Kidney (tissue), 13 donors: ENCODE measurements at regions not wholly inside any gene's neighbourhood (a gene's known extent, or its start where the extent isn't known, plus 50 kb on each side); places are given as distances from the start of the nearest gene placed in this dataset.

Experiments used
- DNase-seq, 5 donors: peaks; one replicate each; pipeline ENCODE4 v3.0.0-alpha.2; 2013 to 2020
- FAIRE-seq: peaks from 2 replicates; lab custom pipeline; 2012; peaks lifted over from hg19 to GRCh38; lab: Jason Lieb, UNC
- H3K27ac ChIP-seq, 2 donors: one replicate each; pipeline ENCODE4 v1.7.0; 2013; ENCODE audit warnings: low read depth in 2 of 2, low read length in 2 of 2, inconsistent platforms in 1 of 2
- H3K27me3 ChIP-seq: one replicate; pipeline ENCODE4 v1.7.1; 2013; ENCODE audit warnings: low read length, inconsistent platforms; ENCODE audit not compliant: control insufficient read depth, insufficient read depth
- H3K36me3 ChIP-seq, 3 donors: one replicate each; pipeline versions ENCODE4 v1.7.0 to v1.7.1; 2013; ENCODE audit warnings: low read length in 3 of 3, control low read depth in 1 of 3, inconsistent platforms in 1 of 3; ENCODE audit not compliant: insufficient read depth in 3 of 3, control insufficient read depth in 2 of 3
- H3K4me1 ChIP-seq, 3 donors: one replicate each; pipeline versions ENCODE4 v1.7.0 to v1.7.1; 2013; ENCODE audit warnings: low read length in 3 of 3, inconsistent platforms in 1 of 3, low read depth in 1 of 3; ENCODE audit not compliant: control insufficient read depth in 2 of 3, insufficient read depth in 2 of 3
- H3K4me3 ChIP-seq, 3 donors: one replicate each; pipeline versions ENCODE4 v1.7.0 to v1.8.1; 2013; ENCODE audit warnings: low read length in 3 of 3, control low read depth in 1 of 3, inconsistent platforms in 1 of 3
- H3K9ac ChIP-seq, 3 donors: one replicate each; pipeline versions ENCODE4 v1.7.0 to v1.7.1; 2013; ENCODE audit warnings: low read length in 3 of 3, control low read depth in 1 of 3, inconsistent platforms in 1 of 3
- H3K9me3 ChIP-seq, 3 donors: one replicate each; pipeline versions ENCODE4 v1.7.0 to v1.7.1; 2013; ENCODE audit warnings: low read length in 3 of 3, control low read depth in 1 of 3, inconsistent platforms in 1 of 3; ENCODE audit not compliant: control insufficient read depth in 2 of 3, insufficient read depth in 1 of 3
- intact Hi-C: fragments of 100-400 bp; cut with DNase I; formaldehyde crosslinking; loops from one replicate; pipeline ENCODE4 v1.11.1; 2022
- TF ChIP-seq, protein P1 (sequence below): IDR thresholded peaks from 3 replicates; pipeline ENCODE4 v1.5.1; 2012; ENCODE audit warnings: mild to moderate bottlenecking, moderate library complexity, borderline replicate concordance; ENCODE audit not compliant: insufficient read depth; ENCODE audit errors: extremely low read depth
- donor health status: control.
- donor health status: control.
- donor health status: control.
- donor health status: control.
- donor health status: control.
- donor health status: DM: yes; HTN: yes; CAD: no.
- donor health status: Normal renal cell carcinoma (clear cell type).

DNA sequence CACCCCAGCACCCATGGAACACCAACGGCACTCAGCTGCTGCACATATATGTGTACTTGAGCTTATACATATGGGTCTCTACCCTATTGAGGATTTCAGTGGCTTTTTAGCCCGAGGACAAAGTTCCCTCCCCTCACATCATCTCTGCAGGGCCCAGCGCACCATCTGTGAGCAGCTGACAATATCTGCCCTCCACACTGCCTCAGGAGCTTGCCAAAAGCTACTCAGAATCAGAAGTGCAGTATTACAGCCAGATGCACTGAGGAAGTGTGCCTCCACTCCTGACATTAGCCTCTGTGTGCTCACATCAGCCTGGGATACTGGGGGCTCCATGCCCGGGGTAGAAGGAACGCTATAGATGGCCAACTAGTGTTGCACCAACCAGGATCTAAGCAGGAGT, 903.9 kb downstream of the UQCRFS1 start:
- H3K27me3 ChIP-seq = no peaks in the 10 kb centered on the region
- H3K9me3 ChIP-seq = no peaks in the 10 kb centered on the region
- TF ChIP-seq, protein P1, sequence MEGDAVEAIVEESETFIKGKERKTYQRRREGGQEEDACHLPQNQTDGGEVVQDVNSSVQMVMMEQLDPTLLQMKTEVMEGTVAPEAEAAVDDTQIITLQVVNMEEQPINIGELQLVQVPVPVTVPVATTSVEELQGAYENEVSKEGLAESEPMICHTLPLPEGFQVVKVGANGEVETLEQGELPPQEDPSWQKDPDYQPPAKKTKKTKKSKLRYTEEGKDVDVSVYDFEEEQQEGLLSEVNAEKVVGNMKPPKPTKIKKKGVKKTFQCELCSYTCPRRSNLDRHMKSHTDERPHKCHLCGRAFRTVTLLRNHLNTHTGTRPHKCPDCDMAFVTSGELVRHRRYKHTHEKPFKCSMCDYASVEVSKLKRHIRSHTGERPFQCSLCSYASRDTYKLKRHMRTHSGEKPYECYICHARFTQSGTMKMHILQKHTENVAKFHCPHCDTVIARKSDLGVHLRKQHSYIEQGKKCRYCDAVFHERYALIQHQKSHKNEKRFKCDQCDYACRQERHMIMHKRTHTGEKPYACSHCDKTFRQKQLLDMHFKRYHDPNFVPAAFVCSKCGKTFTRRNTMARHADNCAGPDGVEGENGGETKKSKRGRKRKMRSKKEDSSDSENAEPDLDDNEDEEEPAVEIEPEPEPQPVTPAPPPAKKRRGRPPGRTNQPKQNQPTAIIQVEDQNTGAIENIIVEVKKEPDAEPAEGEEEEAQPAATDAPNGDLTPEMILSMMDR = no peak
- no peaks in the 10 kb centered on the region for H3K36me3 ChIP-seq
- no peak for DNase-seq
- intact Hi-C loops = no loop called here
- no peak for FAIRE-seq
- H3K4me3 ChIP-seq = no peak overlapping the region
- H3K4me1 ChIP-seq = no peaks in the 10 kb centered on the region
- no peak overlapping the region for H3K9ac ChIP-seq
- H3K27ac ChIP-seq = no peak overlapping the region

DNA sequence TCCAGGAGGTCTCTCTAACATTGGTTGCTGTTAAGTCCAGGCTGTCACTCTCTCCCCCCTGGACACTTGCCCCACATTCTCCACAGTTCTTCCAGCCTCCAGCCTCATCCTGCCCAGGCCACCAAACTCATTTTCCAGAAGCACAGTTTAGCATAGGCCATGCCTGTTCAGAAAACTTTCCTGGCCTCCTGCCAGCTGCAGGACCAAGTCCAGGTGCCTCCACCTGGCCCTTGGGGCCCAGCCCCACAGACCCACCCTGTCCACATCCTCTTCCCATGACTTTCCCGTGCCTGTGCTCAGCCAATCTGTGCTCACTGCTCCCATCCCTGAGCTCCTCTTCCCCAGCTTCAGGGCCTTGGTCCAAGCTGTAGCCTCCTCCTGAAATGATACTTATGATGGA, 905.0 kb downstream of the UQCRFS1 start:
- no peak overlapping the region for H3K27ac ChIP-seq
- no peaks in the 10 kb centered on the region for H3K9me3 ChIP-seq
- FAIRE-seq = no peak
- H3K36me3 ChIP-seq = no peaks in the 10 kb centered on the region
- no peaks in the 10 kb centered on the region for H3K4me1 ChIP-seq
- TF ChIP-seq, protein P1 = no peak
- intact Hi-C loops = no loop called here
- H3K4me3 ChIP-seq = no peak overlapping the region
- H3K27me3 ChIP-seq = no peaks in the 10 kb centered on the region
- no peak overlapping the region for H3K9ac ChIP-seq
- no peak for DNase-seq

DNA sequence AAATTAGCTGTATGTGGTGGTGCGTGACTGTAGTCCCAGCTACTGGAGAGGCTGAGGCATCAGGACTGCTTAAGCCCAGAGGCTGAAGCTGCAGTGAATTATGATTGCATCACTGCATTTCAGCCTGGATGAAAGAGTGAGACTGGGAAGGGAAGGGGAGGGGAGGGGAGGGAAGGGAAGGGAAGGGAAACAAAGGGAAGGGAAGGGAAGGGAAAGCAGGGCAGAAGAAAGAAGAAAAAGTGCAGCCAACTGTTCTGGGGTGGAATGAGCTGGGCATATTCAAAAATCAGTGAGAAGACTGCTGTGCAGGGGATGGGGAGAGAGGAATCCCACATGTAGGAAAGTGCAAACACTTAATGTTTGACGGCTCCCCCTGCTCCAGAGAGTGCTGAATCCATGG, 905.5 kb downstream of the UQCRFS1 start:
- DNase-seq = no peak
- Histone ChIP-seq H3K4me3 (no peak overlapping the region), H3K27ac (no peak overlapping the region), H3K36me3 (no peaks in the 10 kb centered on the region), H3K9me3 (no peaks in the 10 kb centered on the region), H3K9ac (no peak overlapping the region), H3K27me3 (no peaks in the 10 kb centered on the region), H3K4me1 (no peaks in the 10 kb centered on the region)
- no peak for FAIRE-seq
- intact Hi-C loops = no loop called here
- TF ChIP-seq, protein P1 = no peak

- DNase-seq = no peak
- no peak for FAIRE-seq
- Histone ChIP-seq H3K9ac (no peak overlapping the region), H3K36me3 (no peaks in the 10 kb centered on the region), H3K4me1 (no peaks in the 10 kb centered on the region), H3K4me3 (no peak overlapping the region), H3K27me3 (no peaks in the 10 kb centered on the region), H3K27ac (no peak overlapping the region), H3K9me3 (no peaks in the 10 kb centered on the region)
- intact Hi-C loops = no loop called here
- TF ChIP-seq, protein P1 = no peak
Measured at GRCh38 chr19:28305513-28305912, 907.4 kb downstream of the UQCRFS1 start.
